ENCODE measurements at regions not wholly inside any gene's neighbourhood (a gene's known extent, or its start where the extent isn't known, plus 50 kb on each side); places are given as distances from the start of the nearest gene placed in this dataset.

DNA sequence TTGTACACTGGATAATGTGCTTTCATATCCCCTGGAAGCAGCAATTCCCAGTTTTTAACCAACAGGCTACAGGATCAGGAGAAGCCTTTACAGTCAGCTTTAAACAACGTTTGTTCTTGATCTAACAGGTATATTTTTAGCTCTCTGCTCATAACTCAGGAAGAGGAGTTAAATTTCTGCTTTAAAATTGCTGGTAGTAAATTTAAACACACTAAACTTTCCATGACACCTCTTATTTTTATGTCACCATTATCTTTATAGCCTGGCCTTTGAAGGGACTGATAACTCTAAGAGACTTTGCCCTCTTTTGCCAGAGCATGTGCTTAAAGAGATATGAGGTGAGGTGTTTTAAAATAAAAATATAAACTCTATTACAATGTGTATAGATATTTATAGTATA, 119.6 kb upstream of the BRINP3 start:
- TF ChIP-seq, protein P1, sequence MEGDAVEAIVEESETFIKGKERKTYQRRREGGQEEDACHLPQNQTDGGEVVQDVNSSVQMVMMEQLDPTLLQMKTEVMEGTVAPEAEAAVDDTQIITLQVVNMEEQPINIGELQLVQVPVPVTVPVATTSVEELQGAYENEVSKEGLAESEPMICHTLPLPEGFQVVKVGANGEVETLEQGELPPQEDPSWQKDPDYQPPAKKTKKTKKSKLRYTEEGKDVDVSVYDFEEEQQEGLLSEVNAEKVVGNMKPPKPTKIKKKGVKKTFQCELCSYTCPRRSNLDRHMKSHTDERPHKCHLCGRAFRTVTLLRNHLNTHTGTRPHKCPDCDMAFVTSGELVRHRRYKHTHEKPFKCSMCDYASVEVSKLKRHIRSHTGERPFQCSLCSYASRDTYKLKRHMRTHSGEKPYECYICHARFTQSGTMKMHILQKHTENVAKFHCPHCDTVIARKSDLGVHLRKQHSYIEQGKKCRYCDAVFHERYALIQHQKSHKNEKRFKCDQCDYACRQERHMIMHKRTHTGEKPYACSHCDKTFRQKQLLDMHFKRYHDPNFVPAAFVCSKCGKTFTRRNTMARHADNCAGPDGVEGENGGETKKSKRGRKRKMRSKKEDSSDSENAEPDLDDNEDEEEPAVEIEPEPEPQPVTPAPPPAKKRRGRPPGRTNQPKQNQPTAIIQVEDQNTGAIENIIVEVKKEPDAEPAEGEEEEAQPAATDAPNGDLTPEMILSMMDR (IDR thresholded peaks at IDR 0.05): no peak
- TF ChIP-seq, protein P2, sequence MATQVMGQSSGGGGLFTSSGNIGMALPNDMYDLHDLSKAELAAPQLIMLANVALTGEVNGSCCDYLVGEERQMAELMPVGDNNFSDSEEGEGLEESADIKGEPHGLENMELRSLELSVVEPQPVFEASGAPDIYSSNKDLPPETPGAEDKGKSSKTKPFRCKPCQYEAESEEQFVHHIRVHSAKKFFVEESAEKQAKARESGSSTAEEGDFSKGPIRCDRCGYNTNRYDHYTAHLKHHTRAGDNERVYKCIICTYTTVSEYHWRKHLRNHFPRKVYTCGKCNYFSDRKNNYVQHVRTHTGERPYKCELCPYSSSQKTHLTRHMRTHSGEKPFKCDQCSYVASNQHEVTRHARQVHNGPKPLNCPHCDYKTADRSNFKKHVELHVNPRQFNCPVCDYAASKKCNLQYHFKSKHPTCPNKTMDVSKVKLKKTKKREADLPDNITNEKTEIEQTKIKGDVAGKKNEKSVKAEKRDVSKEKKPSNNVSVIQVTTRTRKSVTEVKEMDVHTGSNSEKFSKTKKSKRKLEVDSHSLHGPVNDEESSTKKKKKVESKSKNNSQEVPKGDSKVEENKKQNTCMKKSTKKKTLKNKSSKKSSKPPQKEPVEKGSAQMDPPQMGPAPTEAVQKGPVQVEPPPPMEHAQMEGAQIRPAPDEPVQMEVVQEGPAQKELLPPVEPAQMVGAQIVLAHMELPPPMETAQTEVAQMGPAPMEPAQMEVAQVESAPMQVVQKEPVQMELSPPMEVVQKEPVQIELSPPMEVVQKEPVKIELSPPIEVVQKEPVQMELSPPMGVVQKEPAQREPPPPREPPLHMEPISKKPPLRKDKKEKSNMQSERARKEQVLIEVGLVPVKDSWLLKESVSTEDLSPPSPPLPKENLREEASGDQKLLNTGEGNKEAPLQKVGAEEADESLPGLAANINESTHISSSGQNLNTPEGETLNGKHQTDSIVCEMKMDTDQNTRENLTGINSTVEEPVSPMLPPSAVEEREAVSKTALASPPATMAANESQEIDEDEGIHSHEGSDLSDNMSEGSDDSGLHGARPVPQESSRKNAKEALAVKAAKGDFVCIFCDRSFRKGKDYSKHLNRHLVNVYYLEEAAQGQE (IDR thresholded peaks at IDR 0.05; ENCODE audit: insufficient read depth in 1 of 2, low read depth in 2 of 2, low read length in 1 of 2): no peak
